ENCODE measurements at regions not wholly inside any gene's neighbourhood (a gene's known extent, or its start where the extent isn't known, plus 50 kb on each side); places are given as distances from the start of the nearest gene placed in this dataset.

- H3K27ac ChIP-seq = no peak overlapping the region
- intact Hi-C loops (cut with DNase I; ENCODE audit: low total_unique reads) = no loop called here
- no peaks in the 10 kb centered on the region for H3K36me3 ChIP-seq
- H3K27me3 ChIP-seq = peaks cover 0 to 39% of the 10 kb centered on the region in 2 donors
- no peak for TF ChIP-seq CTCF (IDR thresholded peaks at IDR 0.05)
- H3K4me1 ChIP-seq = no peaks in the 10 kb centered on the region
- no peak for DNase-seq
- no peaks in the 10 kb centered on the region for H3K9me3 ChIP-seq
- H3K4me3 ChIP-seq = no peak overlapping the region
Measured at GRCh38 chr16:86127366-86127765, 228.4 kb downstream of the IRF8 start.

- Histone ChIP-seq H3K9me3 (no peaks in the 10 kb centered on the region), H3K36me3 (no peaks in the 10 kb centered on the region), H3K4me3 (no peak overlapping the region), H3K27me3 (peaks cover 0 to 33% of the 10 kb centered on the region in 2 donors), H3K4me1 (no peaks in the 10 kb centered on the region), H3K27ac (no peak overlapping the region)
- no peak for TF ChIP-seq CTCF (IDR thresholded peaks at IDR 0.05)
- DNase-seq = no peak
- intact Hi-C loops (cut with DNase I; ENCODE audit: low total_unique reads) = no loop called here
Measured at GRCh38 chr16:86128246-86128645, 229.3 kb downstream of the IRF8 start.

GRCh38 chr16:86129541-86129940 lies 230.6 kb downstream of the IRF8 start:
- TF ChIP-seq CTCF (IDR thresholded peaks at IDR 0.05) = no peak
- H3K4me1 ChIP-seq = no peaks in the 10 kb centered on the region
- no peak overlapping the region for H3K4me3 ChIP-seq
- DNase-seq = no peak
- no peak overlapping the region for H3K27ac ChIP-seq
- H3K9me3 ChIP-seq = no peaks in the 10 kb centered on the region
- H3K36me3 ChIP-seq = no peaks in the 10 kb centered on the region
- intact Hi-C loops (cut with DNase I; ENCODE audit: low total_unique reads) = no loop called here
- H3K27me3 ChIP-seq = peaks cover 0 to 29% of the 10 kb centered on the region in 2 donors

- no peak overlapping the region for H3K27ac ChIP-seq
- H3K9me3 ChIP-seq = peaks cover 0 to 6% (median 0%) of the 10 kb centered on the region in 3 donors
- no peak for DNase-seq
- intact Hi-C loops (cut with DNase I; ENCODE audit: low total_unique reads) = no loop called here
- H3K36me3 ChIP-seq = no peaks in the 10 kb centered on the region
- no peaks in the 10 kb centered on the region for H3K4me1 ChIP-seq
- no peak overlapping the region for H3K4me3 ChIP-seq
- peaks cover 0 to 19% of the 10 kb centered on the region in 2 donors for H3K27me3 ChIP-seq
- TF ChIP-seq CTCF (IDR thresholded peaks at IDR 0.05) = no peak
Measured at GRCh38 chr16:86133377-86133776, 234.4 kb downstream of the IRF8 start.

- Histone ChIP-seq H3K4me3 (no peak overlapping the region), H3K27ac (no peak overlapping the region), H3K4me1 (no peaks in the 10 kb centered on the region), H3K9me3 (peaks cover 0 to 6% (median 0%) of the 10 kb centered on the region in 3 donors), H3K36me3 (no peaks in the 10 kb centered on the region), H3K27me3 (peaks cover 0 to 21% of the 10 kb centered on the region in 2 donors)
- no peak for TF ChIP-seq CTCF (IDR thresholded peaks at IDR 0.05)
- no peak for DNase-seq
- intact Hi-C loops (cut with DNase I; ENCODE audit: low total_unique reads) = no loop called here
Measured at GRCh38 chr16:86133847-86134375, 234.9 kb downstream of the IRF8 start.
